ENCODE measurements at regions not wholly inside any gene's neighbourhood (a gene's known extent, or its start where the extent isn't known, plus 50 kb on each side); places are given as distances from the start of the nearest gene placed in this dataset.

- Histone ChIP-seq H3K36me3 (ENCODE audit: insufficient read depth, low read length) (no peaks in the 10 kb centered on the region; the same call in 1 of the 2 replicates), H3K9ac (ENCODE audit: low read depth, low read length) (no peak overlapping the region), H3K9me3 (ENCODE audit: control insufficient read depth, insufficient read depth, low read length) (0 out of 2 replicates have a peak, but pooled peaks cover under 1% of the 10 kb centered on the region), H3K4me1 (ENCODE audit: insufficient read depth, low read length) (no peaks in the 10 kb centered on the region)
These were observed 250.4 kb upstream of the RBBP8 start for GRCh38 chr18:22682720-22683119.

- H3K9ac ChIP-seq (ENCODE audit: low read depth, low read length), result no peak overlapping the region
- no peaks in the 10 kb centered on the region; the same call in 1 of the 2 replicates for H3K36me3 ChIP-seq (ENCODE audit: insufficient read depth, low read length)
- H3K4me1 ChIP-seq (ENCODE audit: insufficient read depth, low read length), result no peaks in the 10 kb centered on the region
- H3K9me3 ChIP-seq (ENCODE audit: control insufficient read depth, insufficient read depth, low read length), result peaks cover 5% of the 10 kb centered on the region; the same call in 1 of the 2 replicates
These were observed 249.9 kb upstream of the RBBP8 start for GRCh38 chr18:22683196-22683676.

GRCh38 chr18:22683786-22684185, 249.3 kb upstream of the RBBP8 start:
- H3K36me3 ChIP-seq (ENCODE audit: insufficient read depth, low read length), result no peaks in the 10 kb centered on the region; the same call in 1 of the 2 replicates
- H3K9ac ChIP-seq (ENCODE audit: low read depth, low read length), result no peak overlapping the region
- H3K4me1 ChIP-seq (ENCODE audit: insufficient read depth, low read length), result no peaks in the 10 kb centered on the region
- peaks cover 8% of the 10 kb centered on the region; the same call in 1 of the 2 replicates for H3K9me3 ChIP-seq (ENCODE audit: control insufficient read depth, insufficient read depth, low read length)

- Histone ChIP-seq H3K9ac (ENCODE audit: low read depth, low read length) (no peak overlapping the region), H3K4me1 (ENCODE audit: insufficient read depth, low read length) (no peaks in the 10 kb centered on the region), H3K36me3 (ENCODE audit: insufficient read depth, low read length) (no peaks in the 10 kb centered on the region; the same call in 1 of the 2 replicates), H3K9me3 (ENCODE audit: control insufficient read depth, insufficient read depth, low read length) (peaks cover 8% of the 10 kb centered on the region; the same call in 1 of the 2 replicates)
These were observed 248.9 kb upstream of the RBBP8 start for GRCh38 chr18:22684268-22684667.

GRCh38 chr18:22685788-22686187, 247.3 kb upstream of the RBBP8 start:
- Histone ChIP-seq H3K9ac (ENCODE audit: low read depth, low read length) (no peak overlapping the region), H3K9me3 (ENCODE audit: control insufficient read depth, insufficient read depth, low read length) (peaks cover 8% of the 10 kb centered on the region; the same call in 1 of the 2 replicates), H3K4me1 (ENCODE audit: insufficient read depth, low read length) (no peaks in the 10 kb centered on the region), H3K36me3 (ENCODE audit: insufficient read depth, low read length) (no peaks in the 10 kb centered on the region; the same call in 1 of the 2 replicates)

- Histone ChIP-seq H3K9me3 (ENCODE audit: control insufficient read depth, insufficient read depth, low read length) (peaks cover 8% of the 10 kb centered on the region; the same call in 1 of the 2 replicates), H3K9ac (ENCODE audit: low read depth, low read length) (no peak overlapping the region), H3K4me1 (ENCODE audit: insufficient read depth, low read length) (peaks cover 9% of the 10 kb centered on the region)
These were observed 245.0 kb upstream of the RBBP8 start for GRCh38 chr18:22687892-22688680.

GRCh38 chr18:22688877-22689496, 244.1 kb upstream of the RBBP8 start:
- peaks cover 9% of the 10 kb centered on the region for H3K4me1 ChIP-seq (ENCODE audit: insufficient read depth, low read length)
- H3K9ac ChIP-seq (ENCODE audit: low read depth, low read length), result no peak overlapping the region
- peaks cover 8% of the 10 kb centered on the region; the same call in 1 of the 2 replicates for H3K9me3 ChIP-seq (ENCODE audit: control insufficient read depth, insufficient read depth, low read length)
- H3K36me3 ChIP-seq (ENCODE audit: insufficient read depth, low read length), result no peaks in the 10 kb centered on the region; the same call in 1 of the 2 replicates

More at GRCh38 chr18:22687892-22688680, 245.0 kb upstream of the RBBP8 start:
- no peaks in the 10 kb centered on the region; the same call in 1 of the 2 replicates for H3K36me3 ChIP-seq (ENCODE audit: insufficient read depth, low read length)

GRCh38 chr18:22689712-22690111, 243.4 kb upstream of the RBBP8 start:
- no peaks in the 10 kb centered on the region; the same call in 1 of the 2 replicates for H3K36me3 ChIP-seq (ENCODE audit: insufficient read depth, low read length)
- peaks cover 14% of the 10 kb centered on the region for H3K4me1 ChIP-seq (ENCODE audit: insufficient read depth, low read length)
- H3K9me3 ChIP-seq (ENCODE audit: control insufficient read depth, insufficient read depth, low read length), result peaks cover 8% of the 10 kb centered on the region; the same call in 1 of the 2 replicates
- H3K9ac ChIP-seq (ENCODE audit: low read depth, low read length), result no peak overlapping the region

GRCh38 chr18:22690556-22690955, 242.6 kb upstream of the RBBP8 start:
- no peak overlapping the region for H3K9ac ChIP-seq (ENCODE audit: low read depth, low read length)
- no peaks in the 10 kb centered on the region; the same call in 1 of the 2 replicates for H3K36me3 ChIP-seq (ENCODE audit: insufficient read depth, low read length)
- H3K9me3 ChIP-seq (ENCODE audit: control insufficient read depth, insufficient read depth, low read length), result peaks cover 8% of the 10 kb centered on the region; the same call in 1 of the 2 replicates
- H3K4me1 ChIP-seq (ENCODE audit: insufficient read depth, low read length), result peaks cover 22% of the 10 kb centered on the region

GRCh38 chr18:22691946-22692710, 241.0 kb upstream of the RBBP8 start:
- no peak overlapping the region for H3K9ac ChIP-seq (ENCODE audit: low read depth, low read length)
- peaks cover 23% of the 10 kb centered on the region for H3K4me1 ChIP-seq (ENCODE audit: insufficient read depth, low read length)
- no peaks in the 10 kb centered on the region for H3K36me3 ChIP-seq (ENCODE audit: insufficient read depth, low read length)
- H3K9me3 ChIP-seq (ENCODE audit: control insufficient read depth, insufficient read depth, low read length), result peaks cover 8% of the 10 kb centered on the region; the same call in 1 of the 2 replicates

GRCh38 chr18:22694954-22695353, 238.2 kb upstream of the RBBP8 start:
- Histone ChIP-seq H3K4me1 (ENCODE audit: insufficient read depth, low read length) (peaks cover 23% of the 10 kb centered on the region), H3K9ac (ENCODE audit: low read depth, low read length) (peak overlapping the region; percentile 4; the same call in 1 of the 2 replicates), H3K36me3 (ENCODE audit: insufficient read depth, low read length) (no peaks in the 10 kb centered on the region), H3K9me3 (ENCODE audit: control insufficient read depth, insufficient read depth, low read length) (no peaks in the 10 kb centered on the region)

- Histone ChIP-seq H3K36me3 (ENCODE audit: insufficient read depth, low read length) (no peaks in the 10 kb centered on the region), H3K9me3 (ENCODE audit: control insufficient read depth, insufficient read depth, low read length) (no peaks in the 10 kb centered on the region), H3K4me1 (ENCODE audit: insufficient read depth, low read length) (peaks cover 23% of the 10 kb centered on the region), H3K9ac (ENCODE audit: low read depth, low read length) (no peak overlapping the region)
These were observed 237.5 kb upstream of the RBBP8 start for GRCh38 chr18:22695674-22696073.

- Histone ChIP-seq H3K9ac (ENCODE audit: low read depth, low read length) (no peak overlapping the region), H3K36me3 (ENCODE audit: insufficient read depth, low read length) (no peaks in the 10 kb centered on the region), H3K9me3 (ENCODE audit: control insufficient read depth, insufficient read depth, low read length) (no peaks in the 10 kb centered on the region), H3K4me1 (ENCODE audit: insufficient read depth, low read length) (peaks cover 14% of the 10 kb centered on the region)
These were observed 235.6 kb upstream of the RBBP8 start for GRCh38 chr18:22697561-22697960.

- H3K36me3 ChIP-seq (ENCODE audit: insufficient read depth, low read length), result no peaks in the 10 kb centered on the region
- peaks cover 14% of the 10 kb centered on the region for H3K4me1 ChIP-seq (ENCODE audit: insufficient read depth, low read length)
- no peak overlapping the region for H3K9ac ChIP-seq (ENCODE audit: low read depth, low read length)
- no peaks in the 10 kb centered on the region for H3K9me3 ChIP-seq (ENCODE audit: control insufficient read depth, insufficient read depth, low read length)
These were observed 234.4 kb upstream of the RBBP8 start for GRCh38 chr18:22698711-22699110.
